ENCODE measurements at regions not wholly inside any gene's neighbourhood (a gene's known extent, or its start where the extent isn't known, plus 50 kb on each side); places are given as distances from the start of the nearest gene placed in this dataset.

GRCh38 chr22:48178536-48178935, 1416.1 kb downstream of the TBC1D22A start:
- in situ Hi-C loops (cut with HindIII; ENCODE audit: extremely low pct_ligation_motif_present, low pct_unique_long_range_greater_than_20kb) (no loop called here), intact Hi-C loops (cut with micrococcal nuclease; ENCODE audit: unreplicated experiment) (no loop called here)
- no peak for TF ChIP-seq RFXAP (CRISPR knock-in tag; IDR thresholded peaks at IDR 0.05; ENCODE audit: borderline replicate concordance)
- no peaks in the 10 kb centered on the region for H3K4me1 ChIP-seq (ENCODE audit: insufficient read depth, low read length)
- no TSS peak for BruUV-seq (replicated peaks)
- no peak overlapping the region for H3K27ac ChIP-seq (ENCODE audit: extremely low read length, insufficient read depth, low read length)
- CTCF ChIA-PET (ENCODE audit: low intra/inter-chr PET ratio, low total read pairs) = no interaction called here
- H3K9me3 ChIP-seq (ENCODE audit: low read length) = no peaks in the 10 kb centered on the region
- FAIRE-seq = no peak
- no peak overlapping the region for H3K4me2 ChIP-seq (ENCODE audit: low read depth, low read length)
- DNase-seq (ENCODE audit: low spot score) = no peak
- no peak for ATAC-seq
- H3K79me2 ChIP-seq (ENCODE audit: insufficient read depth, low read length) = no peaks in the 10 kb centered on the region
- POLR2A ChIA-PET = no interaction called here
- no peak overlapping the region for H2AFZ ChIP-seq (ENCODE audit: low read length)
- H3K36me3 ChIP-seq (replicated peaks in 1 of 2; ENCODE audit: control insufficient read depth in 1 of 2, insufficient read depth in 2 of 2, low read length in 2 of 2) = no peaks in the 10 kb centered on the region
- WGBS (ENCODE audit: low lambda C conversion rate) = 72% methylated on average over 3 of the region's 7 CpGs
- H4K20me1 ChIP-seq (ENCODE audit: insufficient read depth, low read length) = no peaks in the 10 kb centered on the region
- H3K9ac ChIP-seq (ENCODE audit: insufficient read depth, low read depth, low read length) = no peak overlapping the region
- peaks cover 7 to 16% of the 10 kb centered on the region in 2 experiments; a peak in 4 of 5 replicates for H3K27me3 ChIP-seq (ENCODE audit: control insufficient read depth in 1 of 2, insufficient read depth in 2 of 2, low read length in 2 of 2)
- no peak overlapping the region for H3K4me3 ChIP-seq (replicated peaks in 1 of 3; ENCODE audit: insufficient read depth in 1 of 3, low read depth in 2 of 3, low read length in 3 of 3)

- Histone ChIP-seq H3K9ac (ENCODE audit: insufficient read depth, low read depth, low read length) (no peak overlapping the region), H3K36me3 (replicated peaks in 1 of 2; ENCODE audit: control insufficient read depth in 1 of 2, insufficient read depth in 2 of 2, low read length in 2 of 2) (no peaks in the 10 kb centered on the region), H3K4me2 (ENCODE audit: low read depth, low read length) (no peak overlapping the region), H3K79me2 (ENCODE audit: insufficient read depth, low read length) (no peaks in the 10 kb centered on the region), H3K9me3 (ENCODE audit: low read length) (no peaks in the 10 kb centered on the region), H3K4me1 (ENCODE audit: insufficient read depth, low read length) (no peaks in the 10 kb centered on the region), H4K20me1 (ENCODE audit: insufficient read depth, low read length) (no peaks in the 10 kb centered on the region), H3K4me3 (replicated peaks in 1 of 3; ENCODE audit: insufficient read depth in 1 of 3, low read depth in 2 of 3, low read length in 3 of 3) (no peak overlapping the region), H3K27me3 (ENCODE audit: control insufficient read depth in 1 of 2, insufficient read depth in 2 of 2, low read length in 2 of 2) (peaks cover 7 to 16% of the 10 kb centered on the region in 2 experiments; a peak in 4 of 5 replicates), H3K27ac (ENCODE audit: extremely low read length, insufficient read depth, low read length) (no peak overlapping the region), H2AFZ (ENCODE audit: low read length) (no peak overlapping the region)
- CTCF ChIA-PET (ENCODE audit: low intra/inter-chr PET ratio, low total read pairs) = no interaction called here
- no peak for FAIRE-seq
- in situ Hi-C loops (cut with HindIII; ENCODE audit: extremely low pct_ligation_motif_present, low pct_unique_long_range_greater_than_20kb) (no loop called here), intact Hi-C loops (cut with micrococcal nuclease; ENCODE audit: unreplicated experiment) (no loop called here)
- BruUV-seq (replicated peaks) = no TSS peak
- no peak for DNase-seq (ENCODE audit: low spot score)
- POLR2A ChIA-PET = no interaction called here
- WGBS (ENCODE audit: low lambda C conversion rate) = 1% methylated on average over 5 of the region's 5 CpGs
- TF ChIP-seq KAT7 (CRISPR knock-in tag; IDR thresholded peaks at IDR 0.05; ENCODE audit: borderline replicate concordance) = no peak
- TF ChIP-seq ZNF264 (CRISPR knock-in tag; IDR thresholded peaks at IDR 0.05) = no peak
- TF ChIP-seq ZNF577 (CRISPR knock-in tag; IDR thresholded peaks at IDR 0.05; ENCODE audit: borderline replicate concordance, low read depth) = no peak
- no peak for TF ChIP-seq ZNF619 (CRISPR knock-in tag; IDR thresholded peaks at IDR 0.05)
- TF ChIP-seq RARA (CRISPR knock-in tag; IDR thresholded peaks at IDR 0.05) = no peak
- TF ChIP-seq RAD21 (CRISPR knock-in tag; IDR thresholded peaks at IDR 0.05) = no peak
- no peak for TF ChIP-seq SETDB1 (CRISPR knock-in tag; IDR thresholded peaks at IDR 0.05; ENCODE audit: borderline replicate concordance)
- no peak for TF ChIP-seq ZNF350 (CRISPR knock-in tag; IDR thresholded peaks at IDR 0.05; ENCODE audit: borderline replicate concordance, low read depth)
- TF ChIP-seq BRF2 (CRISPR knock-in tag; IDR thresholded peaks at IDR 0.05) = no peak
- TF ChIP-seq TCF7L2 (IDR thresholded peaks at IDR 0.05; ENCODE audit: low read depth, low read length) = no peak
- no peak for TF ChIP-seq IRF1 (CRISPR knock-in tag; IDR thresholded peaks at IDR 0.05; ENCODE audit: low read depth)
- TF ChIP-seq YY1 (IDR thresholded peaks at IDR 0.05; ENCODE audit: insufficient read depth, insufficient replicate concordance, low read depth, low read length) = no peak
- ATAC-seq = no peak
Observed at GRCh38 chr22:48177631-48178030, 1415.2 kb downstream of the TBC1D22A start.

Data from HepG2 (cell line).